Kidney (tissue), 13 donors: ENCODE measurements at regions not wholly inside any gene's neighbourhood (a gene's known extent, or its start where the extent isn't known, plus 50 kb on each side); places are given as distances from the start of the nearest gene placed in this dataset.
A peak's percentile ranks its signal among the peaks of the same experiment; 100 is the strongest.

ENCODE experiments used
- DNase-seq, 5 donors: peaks; one replicate each; pipeline ENCODE4 v3.0.0-alpha.2; 2013 to 2020
- FAIRE-seq: peaks from 2 replicates; lab custom pipeline; 2012; peaks lifted over from hg19 to GRCh38; lab: Jason Lieb, UNC
- H3K27ac ChIP-seq, 2 donors: one replicate each; pipeline ENCODE4 v1.7.0; 2013; ENCODE audit warnings: low read depth in 2 of 2, low read length in 2 of 2, inconsistent platforms in 1 of 2
- H3K27me3 ChIP-seq: one replicate; pipeline ENCODE4 v1.7.1; 2013; ENCODE audit warnings: low read length, inconsistent platforms; ENCODE audit not compliant: control insufficient read depth, insufficient read depth
- H3K36me3 ChIP-seq, 3 donors: one replicate each; pipeline versions ENCODE4 v1.7.0 to v1.7.1; 2013; ENCODE audit warnings: low read length in 3 of 3, control low read depth in 1 of 3, inconsistent platforms in 1 of 3; ENCODE audit not compliant: insufficient read depth in 3 of 3, control insufficient read depth in 2 of 3
- H3K4me1 ChIP-seq, 3 donors: one replicate each; pipeline versions ENCODE4 v1.7.0 to v1.7.1; 2013; ENCODE audit warnings: low read length in 3 of 3, inconsistent platforms in 1 of 3, low read depth in 1 of 3; ENCODE audit not compliant: control insufficient read depth in 2 of 3, insufficient read depth in 2 of 3
- H3K4me3 ChIP-seq, 3 donors: one replicate each; pipeline versions ENCODE4 v1.7.0 to v1.8.1; 2013; ENCODE audit warnings: low read length in 3 of 3, control low read depth in 1 of 3, inconsistent platforms in 1 of 3
- H3K9ac ChIP-seq, 3 donors: one replicate each; pipeline versions ENCODE4 v1.7.0 to v1.7.1; 2013; ENCODE audit warnings: low read length in 3 of 3, control low read depth in 1 of 3, inconsistent platforms in 1 of 3
- H3K9me3 ChIP-seq, 3 donors: one replicate each; pipeline versions ENCODE4 v1.7.0 to v1.7.1; 2013; ENCODE audit warnings: low read length in 3 of 3, control low read depth in 1 of 3, inconsistent platforms in 1 of 3; ENCODE audit not compliant: control insufficient read depth in 2 of 3, insufficient read depth in 1 of 3
- intact Hi-C: fragments of 100-400 bp; cut with DNase I; formaldehyde crosslinking; loops from one replicate; pipeline ENCODE4 v1.11.1; 2022
- TF ChIP-seq, protein P1 (sequence below): IDR thresholded peaks from 3 replicates; pipeline ENCODE4 v1.5.1; 2012; ENCODE audit warnings: mild to moderate bottlenecking, moderate library complexity, borderline replicate concordance; ENCODE audit not compliant: insufficient read depth; ENCODE audit errors: extremely low read depth
- donor health status: control.
- donor health status: control.
- donor health status: control.
- donor health status: control.
- donor health status: control.
- donor health status: DM: yes; HTN: yes; CAD: no.
- donor health status: Normal renal cell carcinoma (clear cell type).

DNA sequence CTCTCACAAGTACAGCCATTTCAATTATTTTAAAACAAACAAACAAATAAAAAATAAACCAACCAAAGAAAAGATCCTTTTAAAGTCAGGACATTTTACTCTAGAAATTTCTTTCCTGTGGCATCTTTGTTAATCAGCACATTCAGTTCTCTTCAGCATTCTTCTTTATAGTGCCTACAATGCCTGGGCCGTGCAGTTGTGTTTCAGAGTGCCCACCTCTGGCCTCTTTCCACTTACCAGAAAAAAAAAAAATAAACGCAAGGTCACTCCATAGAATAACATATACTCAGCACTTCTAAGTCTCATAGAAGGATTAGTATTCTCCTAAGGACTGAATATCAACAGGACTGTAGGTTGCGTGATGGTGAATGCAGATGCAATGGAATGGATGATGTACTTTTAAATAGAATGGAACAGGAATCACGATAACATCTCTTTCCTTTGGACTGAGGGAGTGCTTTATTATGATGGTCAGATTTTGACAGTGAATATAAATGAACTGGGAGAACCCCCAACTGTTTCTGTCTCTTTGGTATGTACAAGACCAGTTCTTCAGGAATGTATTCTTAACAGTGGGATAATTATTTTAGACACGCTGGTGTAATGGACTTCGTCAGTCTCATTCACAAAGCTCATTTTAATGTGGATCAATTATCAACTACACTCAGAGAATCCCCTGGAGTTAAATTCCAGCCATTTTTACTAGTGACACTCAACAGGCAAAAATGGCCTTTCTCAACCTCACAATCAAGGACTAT lies 125.0 kb upstream of the NBEA start:
- intact Hi-C loops, result no loop called here
- FAIRE-seq, result no peak
- H3K9ac ChIP-seq, result no peak overlapping the region
- H3K4me3 ChIP-seq, result no peak overlapping the region
- H3K9me3 ChIP-seq, result peaks cover 0 to 6% (median 0%) of the 10 kb centered on the region in 3 donors
- peak overlapping the region in 1 of 2 donors; percentile 15 for H3K27ac ChIP-seq
- no peaks in the 10 kb centered on the region for H3K27me3 ChIP-seq
- H3K4me1 ChIP-seq, result peaks cover 5 to 12% (median 10%) of the 10 kb centered on the region in 3 donors
- no peak for DNase-seq
- no peaks in the 10 kb centered on the region for H3K36me3 ChIP-seq
- TF ChIP-seq, protein P1, sequence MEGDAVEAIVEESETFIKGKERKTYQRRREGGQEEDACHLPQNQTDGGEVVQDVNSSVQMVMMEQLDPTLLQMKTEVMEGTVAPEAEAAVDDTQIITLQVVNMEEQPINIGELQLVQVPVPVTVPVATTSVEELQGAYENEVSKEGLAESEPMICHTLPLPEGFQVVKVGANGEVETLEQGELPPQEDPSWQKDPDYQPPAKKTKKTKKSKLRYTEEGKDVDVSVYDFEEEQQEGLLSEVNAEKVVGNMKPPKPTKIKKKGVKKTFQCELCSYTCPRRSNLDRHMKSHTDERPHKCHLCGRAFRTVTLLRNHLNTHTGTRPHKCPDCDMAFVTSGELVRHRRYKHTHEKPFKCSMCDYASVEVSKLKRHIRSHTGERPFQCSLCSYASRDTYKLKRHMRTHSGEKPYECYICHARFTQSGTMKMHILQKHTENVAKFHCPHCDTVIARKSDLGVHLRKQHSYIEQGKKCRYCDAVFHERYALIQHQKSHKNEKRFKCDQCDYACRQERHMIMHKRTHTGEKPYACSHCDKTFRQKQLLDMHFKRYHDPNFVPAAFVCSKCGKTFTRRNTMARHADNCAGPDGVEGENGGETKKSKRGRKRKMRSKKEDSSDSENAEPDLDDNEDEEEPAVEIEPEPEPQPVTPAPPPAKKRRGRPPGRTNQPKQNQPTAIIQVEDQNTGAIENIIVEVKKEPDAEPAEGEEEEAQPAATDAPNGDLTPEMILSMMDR, result no peak

DNA sequence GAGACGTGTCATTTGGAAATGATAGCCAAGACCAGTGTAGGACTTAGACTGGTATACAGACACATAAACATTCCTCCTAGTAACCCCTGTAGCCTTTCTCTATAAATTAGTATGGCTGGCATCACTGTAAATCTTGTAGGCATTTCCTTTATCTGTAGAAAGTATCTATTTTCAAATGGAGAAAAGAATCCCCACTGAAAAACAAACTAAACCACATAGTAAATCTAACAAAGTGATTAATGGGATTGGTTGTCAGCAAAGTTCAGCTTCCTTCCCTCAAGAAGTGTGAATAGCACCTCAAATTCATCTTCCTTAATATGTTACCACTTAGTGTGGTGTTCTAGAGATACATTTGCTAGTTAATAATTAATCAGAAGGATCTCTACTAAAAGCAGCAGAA lies 119.4 kb upstream of the NBEA start:
- DNase-seq, result peak in 2 of 5 donors; percentile 69 to 79
- H3K4me3 ChIP-seq, result no peak overlapping the region
- intact Hi-C loops, result no loop called here
- no peak overlapping the region for H3K27ac ChIP-seq
- no peaks in the 10 kb centered on the region for H3K9me3 ChIP-seq
- H3K27me3 ChIP-seq, result no peaks in the 10 kb centered on the region
- no peak for FAIRE-seq
- no peaks in the 10 kb centered on the region for H3K4me1 ChIP-seq
- TF ChIP-seq, protein P1, result no peak
- H3K36me3 ChIP-seq, result no peaks in the 10 kb centered on the region
- no peak overlapping the region for H3K9ac ChIP-seq

DNA sequence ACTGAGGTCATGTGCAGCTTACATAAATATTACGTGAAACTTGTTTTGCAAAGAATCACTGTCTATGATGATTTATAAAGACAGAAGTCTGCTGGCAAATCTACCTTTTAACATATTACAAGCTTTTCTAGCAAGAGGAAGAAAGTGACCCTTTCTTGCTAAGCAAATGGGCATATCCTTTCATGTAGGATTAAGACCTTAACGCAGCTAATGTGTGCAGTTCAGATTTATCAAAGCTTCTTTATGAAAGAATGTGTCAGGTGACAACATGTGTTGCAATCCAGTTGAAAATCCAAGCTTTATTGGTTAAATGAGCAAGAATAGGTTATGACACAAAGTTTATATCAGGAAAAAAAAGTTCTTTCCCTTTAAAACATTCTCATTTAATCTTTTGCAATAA lies 115.6 kb upstream of the NBEA start:
- no peak for FAIRE-seq
- no peak for DNase-seq
- no peak overlapping the region for H3K9ac ChIP-seq
- H3K9me3 ChIP-seq, result no peaks in the 10 kb centered on the region
- no peak overlapping the region for H3K27ac ChIP-seq
- TF ChIP-seq, protein P1, result no peak
- no peaks in the 10 kb centered on the region for H3K27me3 ChIP-seq
- no peaks in the 10 kb centered on the region for H3K36me3 ChIP-seq
- intact Hi-C loops, result no loop called here
- no peaks in the 10 kb centered on the region for H3K4me1 ChIP-seq
- no peak overlapping the region for H3K4me3 ChIP-seq
